HG02642 (cell line): ENCODE measurements at regions not wholly inside any gene's neighbourhood (a gene's known extent, or its start where the extent isn't known, plus 50 kb on each side); places are given as distances from the start of the nearest gene placed in this dataset.

Source experiments
- ATAC-seq: cut with Tn5 transposase; IDR thresholded peaks from one replicate; pipeline ENCODE4 v1.9.1; 2021; ENCODE audit warnings: mild to moderate bottlenecking; ENCODE audit not compliant: unreplicated experiment, poor library complexity

GRCh38 chr2:236688157-236688556 lies 118.5 kb downstream of the ACKR3 start:
- ATAC-seq = no peak

- no peak for ATAC-seq
Measured at GRCh38 chr2:236688563-236689392, 119.2 kb downstream of the ACKR3 start.

- ATAC-seq = no peak
Measured at GRCh38 chr2:236689393-236689700, 119.7 kb downstream of the ACKR3 start.

GRCh38 chr2:236689981-236690380 lies 120.4 kb downstream of the ACKR3 start:
- no peak for ATAC-seq

- no peak for ATAC-seq
Measured at GRCh38 chr2:236690726-236691125, 121.1 kb downstream of the ACKR3 start.

GRCh38 chr2:236691799-236692167 lies 122.2 kb downstream of the ACKR3 start:
- ATAC-seq = no peak

GRCh38 chr2:236692937-236693336 lies 123.3 kb downstream of the ACKR3 start:
- ATAC-seq = no peak

GRCh38 chr2:236693531-236693930 lies 123.9 kb downstream of the ACKR3 start:
- no peak for ATAC-seq

GRCh38 chr2:236694146-236694888 lies 124.7 kb downstream of the ACKR3 start:
- no peak for ATAC-seq

- ATAC-seq = no peak
Measured at GRCh38 chr2:236696834-236697233, 127.2 kb downstream of the ACKR3 start.

GRCh38 chr2:236698016-236698627 lies 128.5 kb downstream of the ACKR3 start:
- ATAC-seq = no peak

- ATAC-seq = no peak
Measured at GRCh38 chr2:236700703-236701102, 131.1 kb downstream of the ACKR3 start.

- no peak for ATAC-seq
Measured at GRCh38 chr2:236702657-236703372, 133.2 kb downstream of the ACKR3 start.

GRCh38 chr2:236703373-236703709 lies 133.7 kb downstream of the ACKR3 start:
- no peak for ATAC-seq

- no peak for ATAC-seq
Measured at GRCh38 chr2:236703906-236704305, 134.3 kb downstream of the ACKR3 start.

- no peak for ATAC-seq
Measured at GRCh38 chr2:236704887-236705286, 135.3 kb downstream of the ACKR3 start.

GRCh38 chr2:236705295-236706105 lies 135.9 kb downstream of the ACKR3 start:
- ATAC-seq = no peak

- no peak for ATAC-seq
Measured at GRCh38 chr2:236706288-236706687, 136.7 kb downstream of the ACKR3 start.

GRCh38 chr2:236706803-236707202 lies 137.2 kb downstream of the ACKR3 start:
- ATAC-seq = no peak

- no peak for ATAC-seq
Measured at GRCh38 chr2:236711440-236711839, 141.8 kb downstream of the ACKR3 start.
